Globus pallidus (tissue), 1 donor: ENCODE measurements at regions not wholly inside any gene's neighbourhood (a gene's known extent, or its start where the extent isn't known, plus 50 kb on each side); places are given as distances from the start of the nearest gene placed in this dataset.
"Not testable (repeated sequence)": the region's sequence is repeated elsewhere in the genome, so short reads cannot be mapped to it uniquely, and the experiment has no call there.

Experiments
- DNase-seq: peaks from one replicate; pipeline ENCODE4 v3.0.0-alpha.2; 2015; ENCODE audit warnings: low spot score

- DNase-seq, result no peak
Measured at GRCh38 chr1:100597061-100597741, 59.3 kb downstream of the GPR88 start.

- DNase-seq, result no peak
Measured at GRCh38 chr1:100597784-100598183, 59.8 kb downstream of the GPR88 start.

- not testable (repeated sequence) for DNase-seq
Measured at GRCh38 chr1:100600377-100600776, 62.4 kb downstream of the GPR88 start.

- not testable (repeated sequence) for DNase-seq
Measured at GRCh38 chr1:100602028-100602427, 64.1 kb downstream of the GPR88 start.

GRCh38 chr1:100604372-100604771, 66.4 kb downstream of the GPR88 start:
- no peak for DNase-seq

- DNase-seq, result no peak
Measured at GRCh38 chr1:100606438-100606837, 68.5 kb downstream of the GPR88 start.

GRCh38 chr1:100607628-100608240, 69.8 kb downstream of the GPR88 start:
- DNase-seq, result no peak

- DNase-seq, result no peak
Measured at GRCh38 chr1:100609849-100610248, 71.9 kb downstream of the GPR88 start.

- no peak for DNase-seq
Measured at GRCh38 chr1:100611086-100611485, 73.1 kb downstream of the GPR88 start.

- no peak for DNase-seq
Measured at GRCh38 chr1:100612540-100612939, 74.6 kb downstream of the GPR88 start.

- no peak for DNase-seq
Measured at GRCh38 chr1:100613817-100614559, 76.0 kb downstream of the GPR88 start.

GRCh38 chr1:100614570-100614969, 76.6 kb downstream of the GPR88 start:
- DNase-seq, result no peak

- DNase-seq, result no peak
Measured at GRCh38 chr1:100615686-100616085, 77.7 kb downstream of the GPR88 start.

- DNase-seq, result no peak
Measured at GRCh38 chr1:100616121-100616621, 78.2 kb downstream of the GPR88 start.

GRCh38 chr1:100622037-100622436, 84.1 kb downstream of the GPR88 start:
- DNase-seq, result peak; percentile 20

- DNase-seq, result no peak
Measured at GRCh38 chr1:100622506-100622905, 84.6 kb downstream of the GPR88 start.

- no peak for DNase-seq
Measured at GRCh38 chr1:100622966-100623762, 85.2 kb downstream of the GPR88 start.

GRCh38 chr1:100624886-100625610, 87.1 kb downstream of the GPR88 start:
- DNase-seq, result no peak

GRCh38 chr1:100626397-100626796, 88.5 kb downstream of the GPR88 start:
- no peak for DNase-seq

GRCh38 chr1:100627054-100627716, 89.2 kb downstream of the GPR88 start:
- no peak for DNase-seq

- DNase-seq, result no peak
Measured at GRCh38 chr1:100627936-100628335, 90.0 kb downstream of the GPR88 start.
